ENCODE measurements at regions not wholly inside any gene's neighbourhood (a gene's known extent, or its start where the extent isn't known, plus 50 kb on each side); places are given as distances from the start of the nearest gene placed in this dataset.
"Not testable (repeated sequence)": the region's sequence is repeated elsewhere in the genome, so short reads cannot be mapped to it uniquely, and the experiment has no call there.

- CTCF ChIA-PET, result no interaction called here
- POLR2A ChIA-PET, result no interaction called here
- TF ChIP-seq CTBP1 (IDR thresholded peaks at IDR 0.05; ENCODE audit: borderline replicate concordance), result no peak
- no peak for TF ChIP-seq FOXM1 (IDR thresholded peaks at IDR 0.05; ENCODE audit: borderline replicate concordance)
- TF ChIP-seq TARDBP (IDR thresholded peaks at IDR 0.05), result no peak
- no peak for TF ChIP-seq BHLHE40 (IDR thresholded peaks at IDR 0.05; ENCODE audit: borderline replicate concordance)
- no peak for TF ChIP-seq FOXA1 (IDR thresholded peaks at IDR 0.05)
- TF ChIP-seq NFRKB (IDR thresholded peaks at IDR 0.05), result no peak
- no peak for TF ChIP-seq LEF1 (IDR thresholded peaks at IDR 0.05; ENCODE audit: borderline replicate concordance)
- TF ChIP-seq, protein P1, sequence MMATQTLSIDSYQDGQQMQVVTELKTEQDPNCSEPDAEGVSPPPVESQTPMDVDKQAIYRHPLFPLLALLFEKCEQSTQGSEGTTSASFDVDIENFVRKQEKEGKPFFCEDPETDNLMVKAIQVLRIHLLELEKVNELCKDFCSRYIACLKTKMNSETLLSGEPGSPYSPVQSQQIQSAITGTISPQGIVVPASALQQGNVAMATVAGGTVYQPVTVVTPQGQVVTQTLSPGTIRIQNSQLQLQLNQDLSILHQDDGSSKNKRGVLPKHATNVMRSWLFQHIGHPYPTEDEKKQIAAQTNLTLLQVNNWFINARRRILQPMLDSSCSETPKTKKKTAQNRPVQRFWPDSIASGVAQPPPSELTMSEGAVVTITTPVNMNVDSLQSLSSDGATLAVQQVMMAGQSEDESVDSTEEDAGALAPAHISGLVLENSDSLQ (IDR thresholded peaks at IDR 0.05), result no peak
- TF ChIP-seq SUZ12 (IDR thresholded peaks at IDR 0.05), result no peak
- TF ChIP-seq L3MBTL2 (conservative IDR thresholded peaks at IDR 0.05), result no peak
- TF ChIP-seq ARNT (IDR thresholded peaks at IDR 0.05), result no peak
- no peak for TF ChIP-seq FOXK2 (IDR thresholded peaks at IDR 0.05)
- no peak for TF ChIP-seq HDGF (IDR thresholded peaks at IDR 0.05; ENCODE audit: borderline replicate concordance)
- TF ChIP-seq ZNF384 (IDR thresholded peaks at IDR 0.05), result no peak
- no peak for DNase-seq (ENCODE audit: extremely low spot score)
Observed at GRCh38 chr4:67275179-67275750, 270.0 kb downstream of the CENPC start.

- POLR2A ChIA-PET; CTCF ChIA-PET; DNase-seq (ENCODE audit: extremely low spot score): not testable (repeated sequence)
Observed at GRCh38 chr4:67274671-67275070, 270.6 kb downstream of the CENPC start.

- ChIA-PET POLR2A (no interaction called here), CTCF (no interaction called here)
- DNase-seq (ENCODE audit: extremely low spot score), result no peak
- no peak for TF ChIP-seq FOXM1 (IDR thresholded peaks at IDR 0.05; ENCODE audit: borderline replicate concordance)
Observed at GRCh38 chr4:67273666-67274065, 271.6 kb downstream of the CENPC start.

GRCh38 chr4:67261971-67262370, 283.3 kb downstream of the CENPC start:
- ChIA-PET POLR2A (no interaction called here), CTCF (no interaction called here)
- no peak for DNase-seq (ENCODE audit: extremely low spot score)
- TF ChIP-seq TARDBP (IDR thresholded peaks at IDR 0.05) (no peak), BHLHE40 (IDR thresholded peaks at IDR 0.05; ENCODE audit: borderline replicate concordance) (no peak), ZNF384 (IDR thresholded peaks at IDR 0.05) (no peak), SUZ12 (IDR thresholded peaks at IDR 0.05) (no peak), SP1 (IDR thresholded peaks at IDR 0.05) (no peak), HDGF (IDR thresholded peaks at IDR 0.05; ENCODE audit: borderline replicate concordance) (no peak), CTBP1 (IDR thresholded peaks at IDR 0.05; ENCODE audit: borderline replicate concordance) (no peak), L3MBTL2 (conservative IDR thresholded peaks at IDR 0.05) (no peak), NFRKB (IDR thresholded peaks at IDR 0.05) (no peak), FOXM1 (IDR thresholded peaks at IDR 0.05; ENCODE audit: borderline replicate concordance) (no peak), ARNT (IDR thresholded peaks at IDR 0.05) (no peak), LEF1 (IDR thresholded peaks at IDR 0.05; ENCODE audit: borderline replicate concordance) (no peak), FOXA1 (IDR thresholded peaks at IDR 0.05) (no peak)

GRCh38 chr4:67256388-67257043, 288.8 kb downstream of the CENPC start:
- ChIA-PET POLR2A (no interaction called here), CTCF (no interaction called here)
- TF ChIP-seq FOXK2 (IDR thresholded peaks at IDR 0.05) (no peak), ARNT (IDR thresholded peaks at IDR 0.05) (no peak), FOXM1 (IDR thresholded peaks at IDR 0.05; ENCODE audit: borderline replicate concordance) (no peak), SUZ12 (IDR thresholded peaks at IDR 0.05) (no peak), BHLHE40 (IDR thresholded peaks at IDR 0.05; ENCODE audit: borderline replicate concordance) (no peak), CTBP1 (IDR thresholded peaks at IDR 0.05; ENCODE audit: borderline replicate concordance) (no peak), LEF1 (IDR thresholded peaks at IDR 0.05; ENCODE audit: borderline replicate concordance) (no peak), NFRKB (IDR thresholded peaks at IDR 0.05) (no peak), FOXA1 (IDR thresholded peaks at IDR 0.05) (no peak), L3MBTL2 (conservative IDR thresholded peaks at IDR 0.05) (no peak), ZNF384 (IDR thresholded peaks at IDR 0.05) (no peak), TARDBP (IDR thresholded peaks at IDR 0.05) (no peak), HDGF (IDR thresholded peaks at IDR 0.05; ENCODE audit: borderline replicate concordance) (no peak), SP1 (IDR thresholded peaks at IDR 0.05) (no peak), ELF4 (IDR thresholded peaks at IDR 0.05) (no peak)
- TF ChIP-seq, protein P1 (IDR thresholded peaks at IDR 0.05), result no peak
- no peak for DNase-seq (ENCODE audit: extremely low spot score)

DNA sequence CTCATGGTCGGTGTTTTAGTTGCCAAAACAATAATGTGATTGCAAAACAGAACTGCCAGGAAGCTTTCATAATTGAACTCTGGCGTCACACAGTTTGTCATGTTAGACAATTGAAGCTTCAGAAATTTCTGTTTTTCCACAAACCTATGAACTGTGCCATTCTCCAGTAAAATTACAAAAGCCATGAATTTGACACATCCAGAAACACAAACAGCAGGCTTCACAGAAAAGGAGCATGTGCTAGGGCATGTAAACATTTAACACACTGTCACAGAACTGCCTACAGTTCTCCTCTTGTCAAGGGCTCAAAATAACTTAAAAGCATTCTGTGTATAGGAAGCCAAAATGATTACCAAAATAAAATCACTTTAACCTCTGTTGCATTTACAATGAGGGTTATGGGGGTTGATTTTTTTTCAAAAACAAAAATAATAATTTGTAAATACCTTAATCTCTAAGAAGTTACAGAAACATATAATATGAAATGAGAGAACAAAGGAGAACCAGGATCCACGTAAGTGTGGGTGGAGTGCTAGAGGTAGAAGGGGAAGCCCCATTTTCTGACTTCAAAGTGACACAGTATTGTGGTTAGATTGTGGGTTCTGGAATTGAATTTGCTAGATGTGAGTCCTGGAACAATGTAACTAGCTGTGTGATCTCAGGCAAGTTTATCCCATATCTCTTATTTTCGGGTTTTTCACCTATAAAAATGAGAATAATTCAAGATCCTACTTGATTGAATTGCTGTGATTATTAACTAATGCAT, 295.0 kb downstream of the CENPC start:
- CTCF ChIA-PET, result no interaction called here
- TF ChIP-seq ARNT (IDR thresholded peaks at IDR 0.05) (no peak), L3MBTL2 (conservative IDR thresholded peaks at IDR 0.05) (no peak), ZNF384 (IDR thresholded peaks at IDR 0.05) (no peak), ELF4 (IDR thresholded peaks at IDR 0.05) (no peak), FOXA1 (IDR thresholded peaks at IDR 0.05) (no peak), SP1 (IDR thresholded peaks at IDR 0.05) (no peak), CTBP1 (IDR thresholded peaks at IDR 0.05; ENCODE audit: borderline replicate concordance) (no peak), LEF1 (IDR thresholded peaks at IDR 0.05; ENCODE audit: borderline replicate concordance) (no peak)
- TF ChIP-seq, protein P1 (IDR thresholded peaks at IDR 0.05), result no peak
- no peak for DNase-seq (ENCODE audit: extremely low spot score)
- POLR2A ChIA-PET, result no interaction called here
